ENCODE measurements at regions not wholly inside any gene's neighbourhood (a gene's known extent, or its start where the extent isn't known, plus 50 kb on each side); places are given as distances from the start of the nearest gene placed in this dataset.

DNA sequence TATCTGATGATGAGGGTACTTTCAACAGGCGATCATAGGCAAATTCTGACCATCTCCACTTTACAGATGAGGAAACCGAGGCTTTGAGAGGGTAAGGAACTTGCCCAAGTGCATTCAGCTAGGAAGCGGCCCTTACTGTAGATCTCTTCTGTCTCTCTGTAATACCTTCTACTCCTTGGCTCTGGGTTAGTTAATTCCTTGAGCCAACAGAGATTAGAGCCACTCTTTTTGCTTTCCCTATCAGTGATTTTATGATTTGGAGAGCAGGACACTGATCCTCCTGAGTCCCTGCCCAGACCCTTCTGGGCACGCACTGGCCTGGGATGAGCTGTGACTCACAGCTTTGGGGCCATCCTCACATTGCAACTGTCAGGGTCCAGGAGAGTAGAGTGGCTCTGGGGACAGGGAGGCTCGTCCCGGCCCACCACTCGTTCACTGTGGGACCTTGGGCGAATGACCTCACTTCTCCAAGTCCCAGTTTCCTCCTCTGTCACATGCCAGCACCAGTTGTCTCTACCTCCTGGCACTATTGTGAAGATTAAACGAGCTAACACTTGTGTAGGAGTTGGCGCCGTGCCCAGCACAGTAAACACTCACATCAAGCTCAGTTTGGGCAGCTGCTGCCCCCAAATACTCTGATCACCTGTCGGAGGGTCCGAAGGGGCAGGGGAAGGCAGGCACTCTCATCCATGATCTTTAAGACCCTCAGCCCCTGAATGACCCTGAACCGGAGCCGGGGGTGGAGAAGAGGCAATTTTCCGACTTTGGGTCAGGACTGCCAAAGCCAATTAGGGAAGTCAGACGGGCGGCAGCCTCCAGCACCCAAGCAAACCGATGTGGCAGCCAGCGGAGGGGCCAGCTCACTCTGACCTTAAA is 235.0 kb downstream of the MIAT start:
- Histone ChIP-seq H3K36me3 (no peaks in the 10 kb centered on the region), H3K4me3 (no peak overlapping the region), H3K4me1 (peaks cover 0 to 91% (median 47%) of the 10 kb centered on the region in 4 donors), H3K9me3 (no peaks in the 10 kb centered on the region), H3K27ac (peak overlapping the region; percentile 80 to 87), H3K27me3 (no peaks in the 10 kb centered on the region)
- TF ChIP-seq, protein P1, sequence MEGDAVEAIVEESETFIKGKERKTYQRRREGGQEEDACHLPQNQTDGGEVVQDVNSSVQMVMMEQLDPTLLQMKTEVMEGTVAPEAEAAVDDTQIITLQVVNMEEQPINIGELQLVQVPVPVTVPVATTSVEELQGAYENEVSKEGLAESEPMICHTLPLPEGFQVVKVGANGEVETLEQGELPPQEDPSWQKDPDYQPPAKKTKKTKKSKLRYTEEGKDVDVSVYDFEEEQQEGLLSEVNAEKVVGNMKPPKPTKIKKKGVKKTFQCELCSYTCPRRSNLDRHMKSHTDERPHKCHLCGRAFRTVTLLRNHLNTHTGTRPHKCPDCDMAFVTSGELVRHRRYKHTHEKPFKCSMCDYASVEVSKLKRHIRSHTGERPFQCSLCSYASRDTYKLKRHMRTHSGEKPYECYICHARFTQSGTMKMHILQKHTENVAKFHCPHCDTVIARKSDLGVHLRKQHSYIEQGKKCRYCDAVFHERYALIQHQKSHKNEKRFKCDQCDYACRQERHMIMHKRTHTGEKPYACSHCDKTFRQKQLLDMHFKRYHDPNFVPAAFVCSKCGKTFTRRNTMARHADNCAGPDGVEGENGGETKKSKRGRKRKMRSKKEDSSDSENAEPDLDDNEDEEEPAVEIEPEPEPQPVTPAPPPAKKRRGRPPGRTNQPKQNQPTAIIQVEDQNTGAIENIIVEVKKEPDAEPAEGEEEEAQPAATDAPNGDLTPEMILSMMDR (IDR thresholded peaks at IDR 0.05) = no peak
- intact Hi-C loops (cut with DNase I; ENCODE audit: low total_unique reads) = loop anchor here (10.0 kb wide), 1 partner anchor 212 kb away; no protein-coding TSS in a partner anchor
- no peak for DNase-seq

DNA sequence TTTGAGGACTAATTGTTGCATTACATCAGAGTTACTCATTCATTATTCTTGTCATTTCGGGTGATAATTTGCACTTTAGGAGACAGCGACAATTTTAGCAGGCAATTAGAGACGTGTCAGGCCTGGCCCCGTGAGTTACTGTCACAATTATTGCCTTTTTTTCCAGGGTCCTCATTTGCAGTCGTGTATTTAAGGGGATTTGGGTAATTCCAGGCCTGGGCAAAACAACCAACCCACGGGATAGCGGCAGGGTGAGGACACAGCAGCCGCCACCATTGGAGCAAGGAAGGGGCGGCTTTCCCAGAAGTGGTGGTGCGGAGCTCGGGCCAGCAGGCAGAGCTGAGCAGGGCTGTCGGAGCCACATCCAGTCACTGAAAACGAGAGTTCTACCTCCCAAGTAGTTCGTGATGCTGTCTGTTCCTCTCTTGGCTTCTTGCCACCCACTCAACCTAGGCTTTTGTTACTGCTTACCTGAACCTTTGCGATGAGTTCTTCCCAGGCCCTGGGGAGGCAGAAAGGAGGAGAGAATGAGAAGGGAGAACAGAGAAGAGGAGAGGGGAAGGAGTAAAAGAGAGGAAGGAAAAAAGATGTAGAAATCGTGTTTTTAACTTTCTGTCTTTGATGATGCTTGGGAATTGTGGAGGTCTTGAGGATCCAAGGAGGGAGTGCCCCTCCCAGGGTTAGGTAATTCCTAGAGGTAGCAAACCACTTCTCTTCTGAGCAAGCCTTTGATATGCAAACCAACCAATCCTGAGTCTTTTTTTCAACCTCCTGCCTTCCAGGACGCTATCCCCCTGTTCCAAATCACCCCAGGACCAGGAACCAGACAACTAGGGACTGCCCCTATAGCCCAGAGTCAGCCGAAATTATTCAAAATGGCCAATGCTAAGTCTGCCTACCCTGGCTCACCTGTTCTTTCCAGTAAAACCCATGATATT is 236.1 kb downstream of the MIAT start:
- no peak for DNase-seq
- H3K9me3 ChIP-seq = no peaks in the 10 kb centered on the region
- TF ChIP-seq, protein P1 (IDR thresholded peaks at IDR 0.05) = no peak
- no peaks in the 10 kb centered on the region for H3K36me3 ChIP-seq
- H3K4me1 ChIP-seq = peaks cover 0 to 81% (median 42%) of the 10 kb centered on the region in 4 donors
- intact Hi-C loops (cut with DNase I; ENCODE audit: low total_unique reads) = loop anchor here (10.0 kb wide), 1 partner anchor 211 kb away; no protein-coding TSS in a partner anchor
- peak overlapping the region; percentile 80 to 87 for H3K27ac ChIP-seq
- no peak overlapping the region for H3K4me3 ChIP-seq
- no peaks in the 10 kb centered on the region for H3K27me3 ChIP-seq

DNA sequence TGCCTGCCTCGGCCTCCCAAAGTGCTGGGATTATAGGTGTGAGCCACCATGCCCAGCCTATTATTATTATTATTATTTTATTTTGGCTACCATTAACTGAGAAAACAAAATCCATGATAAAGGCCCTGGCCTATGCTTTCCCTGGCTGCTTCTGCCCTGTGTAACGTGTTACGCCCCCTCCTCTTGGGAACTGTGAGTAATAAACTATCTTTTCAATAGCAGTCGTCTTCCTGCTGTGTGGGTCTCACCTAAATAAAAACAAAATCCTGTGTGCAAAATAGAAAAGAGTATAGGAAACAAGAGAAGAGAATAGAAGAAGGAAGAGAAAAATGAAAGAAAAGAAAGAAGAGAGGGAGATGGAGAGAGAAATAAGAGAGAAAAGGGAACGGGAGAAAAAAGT is 237.0 kb downstream of the MIAT start:
- Histone ChIP-seq H3K36me3 (no peaks in the 10 kb centered on the region), H3K4me3 (no peak overlapping the region), H3K4me1 (peaks cover 0 to 74% (median 41%) of the 10 kb centered on the region in 4 donors), H3K27ac (peak overlapping the region; percentile 80 to 87), H3K9me3 (no peaks in the 10 kb centered on the region), H3K27me3 (no peaks in the 10 kb centered on the region)
- TF ChIP-seq, protein P1 (IDR thresholded peaks at IDR 0.05) = no peak
- no peak for DNase-seq
- intact Hi-C loops (cut with DNase I; ENCODE audit: low total_unique reads) = loop anchor here (10.0 kb wide), 1 partner anchor 210 kb away; no protein-coding TSS in a partner anchor

DNA sequence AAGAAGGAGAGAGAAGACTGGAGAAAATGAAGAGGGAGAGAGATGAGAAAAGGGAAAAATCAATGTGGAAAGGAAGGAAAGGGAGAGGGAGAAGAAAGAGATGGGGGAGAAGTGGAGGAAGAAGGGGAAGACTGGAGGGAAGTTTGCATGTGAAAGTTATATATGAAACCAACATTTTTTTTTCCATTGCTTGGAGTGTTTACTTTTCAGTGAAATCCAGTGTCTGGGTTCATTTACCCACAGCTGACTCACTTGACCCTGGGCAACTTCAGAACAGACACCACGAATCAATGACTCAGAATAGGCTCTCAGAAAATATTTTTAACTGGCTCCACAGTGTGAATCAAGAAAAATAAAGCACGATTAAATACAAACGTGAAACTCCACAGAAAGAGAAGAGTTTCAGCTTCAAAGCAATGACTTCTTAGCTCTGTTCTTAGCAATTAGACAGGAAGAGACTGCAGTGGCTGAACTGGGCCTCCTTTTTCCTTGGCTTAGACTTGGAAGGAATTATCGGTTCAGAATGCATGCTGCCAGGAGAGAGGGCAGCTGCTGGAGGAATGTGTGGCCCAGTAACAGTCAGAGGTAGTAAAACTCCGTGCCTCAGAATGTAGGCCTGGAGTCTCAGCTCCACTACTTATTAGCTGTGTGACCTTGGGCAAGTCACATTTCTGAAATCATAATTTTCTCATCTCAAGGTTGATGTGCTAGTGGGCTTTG is 237.5 kb downstream of the MIAT start:
- no peaks in the 10 kb centered on the region for H3K9me3 ChIP-seq
- no peaks in the 10 kb centered on the region for H3K27me3 ChIP-seq
- H3K4me3 ChIP-seq = no peak overlapping the region
- H3K36me3 ChIP-seq = no peaks in the 10 kb centered on the region
- peaks cover 0 to 70% (median 38%) of the 10 kb centered on the region in 4 donors for H3K4me1 ChIP-seq
- H3K27ac ChIP-seq = peak overlapping the region; percentile 80 to 87
- TF ChIP-seq, protein P1 (IDR thresholded peaks at IDR 0.05) = peak in 1 of 2 experiments; percentile 2
- intact Hi-C loops (cut with DNase I; ENCODE audit: low total_unique reads) = loop anchor here (10.0 kb wide), 1 partner anchor 210 kb away; no protein-coding TSS in a partner anchor
- DNase-seq = peak in 1 of 2 donors; percentile 49

DNA sequence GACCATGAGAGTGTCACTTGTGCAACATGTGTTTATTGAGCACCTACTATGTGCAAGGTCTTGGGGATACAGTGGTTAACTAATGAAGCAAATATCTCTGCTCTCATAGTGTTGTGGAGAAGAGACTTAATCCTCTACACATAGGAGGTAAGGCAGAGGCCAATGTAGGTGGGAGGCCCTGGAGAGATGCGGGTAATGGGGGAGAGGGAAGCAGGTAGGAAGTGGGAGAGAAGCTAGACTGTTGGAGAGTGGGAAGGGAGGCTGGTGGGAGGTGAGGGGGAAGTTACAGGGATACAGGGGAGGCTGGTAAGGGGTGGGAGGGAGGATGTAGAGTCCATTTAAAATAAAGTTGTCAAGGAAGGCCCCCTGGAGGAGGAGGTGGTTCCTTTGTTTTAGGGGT is 240.0 kb downstream of the MIAT start:
- intact Hi-C loops (cut with DNase I; ENCODE audit: low total_unique reads) = loop anchor here (10.0 kb wide), 1 partner anchor 207 kb away; no protein-coding TSS in a partner anchor
- no peak overlapping the region for H3K4me3 ChIP-seq

More for the DNA sequence above, 240.0 kb downstream of the MIAT start:
- no peaks in the 10 kb centered on the region for H3K9me3 ChIP-seq
- no peaks in the 10 kb centered on the region for H3K36me3 ChIP-seq
- H3K27ac ChIP-seq = peak overlapping the region in 1 of 2 donors; percentile 21
- DNase-seq = no peak
- H3K4me1 ChIP-seq = peaks cover 0 to 45% (median 31%) of the 10 kb centered on the region in 4 donors
- TF ChIP-seq, protein P1 (IDR thresholded peaks at IDR 0.05) = no peak
- H3K27me3 ChIP-seq = no peaks in the 10 kb centered on the region

Measured in tibial artery (tissue), 4 donors.